ENCODE measurements at regions not wholly inside any gene's neighbourhood (a gene's known extent, or its start where the extent isn't known, plus 50 kb on each side); places are given as distances from the start of the nearest gene placed in this dataset.

DNA sequence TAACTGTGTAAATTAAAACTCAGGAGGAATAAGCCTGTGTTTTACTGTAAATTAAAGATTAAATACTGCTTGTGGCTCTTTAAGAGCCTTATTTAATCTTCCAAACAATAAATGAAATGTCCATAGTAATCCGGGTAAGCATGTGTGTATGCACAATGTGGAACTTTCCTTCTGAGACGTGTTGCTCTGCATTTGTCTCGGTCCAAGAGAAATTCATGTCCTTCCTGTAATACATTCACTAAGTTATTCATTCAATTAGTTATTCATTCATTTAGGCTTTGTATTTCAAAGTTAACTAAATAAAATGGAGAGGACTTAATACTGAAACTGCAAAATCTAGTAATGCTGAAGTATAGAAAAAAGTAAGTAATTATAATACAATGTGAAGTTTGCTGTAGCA is 2728.8 kb downstream of the PCDH7 start:
- H3K9me3 ChIP-seq (ENCODE audit: low read depth): no peaks in the 10 kb centered on the region
- DNase-seq (ENCODE audit: low read depth in 1 of 2, low spot score in 1 of 2): no peak
- H3K36me3 ChIP-seq: no peaks in the 10 kb centered on the region
- H3K4me1 ChIP-seq (ENCODE audit: low read depth): no peaks in the 10 kb centered on the region
- no peak overlapping the region for H3K4me3 ChIP-seq
- H3K27me3 ChIP-seq: no peaks in the 10 kb centered on the region
- H3K27ac ChIP-seq: no peak overlapping the region
- TF ChIP-seq, protein P1, sequence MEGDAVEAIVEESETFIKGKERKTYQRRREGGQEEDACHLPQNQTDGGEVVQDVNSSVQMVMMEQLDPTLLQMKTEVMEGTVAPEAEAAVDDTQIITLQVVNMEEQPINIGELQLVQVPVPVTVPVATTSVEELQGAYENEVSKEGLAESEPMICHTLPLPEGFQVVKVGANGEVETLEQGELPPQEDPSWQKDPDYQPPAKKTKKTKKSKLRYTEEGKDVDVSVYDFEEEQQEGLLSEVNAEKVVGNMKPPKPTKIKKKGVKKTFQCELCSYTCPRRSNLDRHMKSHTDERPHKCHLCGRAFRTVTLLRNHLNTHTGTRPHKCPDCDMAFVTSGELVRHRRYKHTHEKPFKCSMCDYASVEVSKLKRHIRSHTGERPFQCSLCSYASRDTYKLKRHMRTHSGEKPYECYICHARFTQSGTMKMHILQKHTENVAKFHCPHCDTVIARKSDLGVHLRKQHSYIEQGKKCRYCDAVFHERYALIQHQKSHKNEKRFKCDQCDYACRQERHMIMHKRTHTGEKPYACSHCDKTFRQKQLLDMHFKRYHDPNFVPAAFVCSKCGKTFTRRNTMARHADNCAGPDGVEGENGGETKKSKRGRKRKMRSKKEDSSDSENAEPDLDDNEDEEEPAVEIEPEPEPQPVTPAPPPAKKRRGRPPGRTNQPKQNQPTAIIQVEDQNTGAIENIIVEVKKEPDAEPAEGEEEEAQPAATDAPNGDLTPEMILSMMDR (IDR thresholded peaks at IDR 0.05; ENCODE audit: low read depth, low read length): no peak

DNA sequence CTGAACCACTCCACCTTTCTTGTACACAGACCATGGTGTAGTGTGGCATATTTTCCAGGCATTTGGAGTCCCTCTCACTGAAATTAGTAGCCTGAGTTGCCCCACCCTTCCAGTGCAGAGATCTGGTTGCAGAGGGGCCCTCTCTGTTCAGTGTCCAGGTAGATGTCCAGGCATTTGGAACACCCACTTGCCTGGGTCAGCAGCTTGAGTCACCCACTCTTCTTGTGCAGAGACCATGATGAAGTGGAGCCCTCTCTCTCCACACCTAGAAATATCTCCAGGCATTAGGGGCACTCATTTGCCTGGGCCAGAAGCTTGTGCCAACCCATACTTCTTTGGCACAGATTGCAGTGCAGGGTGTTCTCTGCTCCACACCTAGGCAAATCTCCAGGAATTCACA is 2733.3 kb downstream of the PCDH7 start:
- Histone ChIP-seq H3K4me1 (ENCODE audit: low read depth) (no peaks in the 10 kb centered on the region), H3K9me3 (ENCODE audit: low read depth) (no peaks in the 10 kb centered on the region), H3K27ac (no peak overlapping the region), H3K4me3 (no peak overlapping the region), H3K27me3 (no peaks in the 10 kb centered on the region), H3K36me3 (no peaks in the 10 kb centered on the region)
- TF ChIP-seq, protein P1 (IDR thresholded peaks at IDR 0.05; ENCODE audit: low read depth, low read length): no peak
- DNase-seq (ENCODE audit: low read depth in 1 of 2, low spot score in 1 of 2): no peak

DNA sequence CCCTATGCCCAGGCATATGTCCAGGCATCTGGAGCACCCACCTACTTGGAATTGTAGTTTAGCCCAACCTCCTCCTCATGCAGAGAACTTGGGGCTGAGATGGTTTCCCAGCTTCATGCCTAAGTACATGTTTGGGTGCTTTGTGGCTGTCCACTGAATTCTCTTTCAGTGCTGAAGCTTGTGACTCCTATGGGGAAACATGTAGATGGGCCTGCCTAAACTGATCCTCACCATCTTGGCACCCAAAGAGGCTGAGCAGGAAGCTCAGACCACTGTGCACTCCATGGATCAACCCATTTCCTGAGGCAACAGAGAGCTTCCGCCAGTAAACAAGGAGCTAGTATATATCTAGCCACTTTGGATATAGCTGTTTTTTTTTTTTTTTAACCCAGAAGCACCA is 2733.7 kb downstream of the PCDH7 start:
- no peak overlapping the region for H3K4me3 ChIP-seq
- no peak overlapping the region for H3K27ac ChIP-seq
- no peaks in the 10 kb centered on the region for H3K4me1 ChIP-seq (ENCODE audit: low read depth)
- H3K9me3 ChIP-seq (ENCODE audit: low read depth): no peaks in the 10 kb centered on the region
- no peaks in the 10 kb centered on the region for H3K27me3 ChIP-seq
- DNase-seq (ENCODE audit: low read depth in 1 of 2, low spot score in 1 of 2): no peak
- TF ChIP-seq, protein P1 (IDR thresholded peaks at IDR 0.05; ENCODE audit: low read depth, low read length): no peak
- H3K36me3 ChIP-seq: no peaks in the 10 kb centered on the region

DNA sequence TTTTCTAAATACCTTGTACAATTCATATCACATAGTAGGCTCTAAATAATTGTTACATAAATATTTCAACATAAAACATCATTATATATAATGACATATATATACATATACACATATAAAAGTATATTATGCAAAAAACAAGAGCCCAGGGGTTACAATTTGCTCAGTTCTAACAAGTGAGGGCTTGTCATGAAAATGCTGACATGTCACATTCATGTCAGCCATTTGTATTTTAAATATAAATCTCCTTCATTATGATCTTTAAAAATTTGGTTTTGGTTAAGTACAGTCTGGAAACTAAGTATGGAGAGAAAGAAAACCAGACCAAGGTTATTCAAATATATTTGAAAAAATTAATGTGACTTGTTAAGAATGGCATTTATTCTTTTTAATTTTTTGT is 2745.4 kb downstream of the PCDH7 start:
- Histone ChIP-seq H3K4me1 (ENCODE audit: low read depth) (no peaks in the 10 kb centered on the region), H3K9me3 (ENCODE audit: low read depth) (no peaks in the 10 kb centered on the region), H3K27me3 (no peaks in the 10 kb centered on the region), H3K36me3 (no peaks in the 10 kb centered on the region), H3K27ac (no peak overlapping the region), H3K4me3 (no peak overlapping the region)
- DNase-seq (ENCODE audit: low read depth in 1 of 2, low spot score in 1 of 2): no peak
- TF ChIP-seq, protein P1 (IDR thresholded peaks at IDR 0.05; ENCODE audit: low read depth, low read length): no peak

DNA sequence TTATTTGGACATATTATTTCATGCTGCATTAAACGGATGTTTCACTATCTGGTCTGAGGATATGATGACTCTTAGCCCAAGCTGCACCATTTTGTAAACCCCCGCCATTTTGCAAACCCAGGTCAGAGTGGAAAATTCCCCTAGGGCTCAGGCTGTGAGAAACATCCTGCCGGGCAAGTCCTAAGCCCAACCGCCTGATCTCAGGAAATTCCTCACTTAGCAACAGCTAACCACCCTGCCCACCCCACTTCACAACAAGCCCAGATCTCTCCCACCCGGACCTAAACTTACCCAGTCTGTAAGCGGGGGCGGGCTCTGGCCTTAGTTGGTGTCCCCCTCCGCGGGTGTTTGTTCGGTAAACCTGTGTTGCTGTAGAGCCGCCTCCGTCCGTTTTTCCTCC is 2747.1 kb downstream of the PCDH7 start:
- Histone ChIP-seq H3K36me3 (no peaks in the 10 kb centered on the region), H3K27me3 (no peaks in the 10 kb centered on the region), H3K4me1 (ENCODE audit: low read depth) (no peaks in the 10 kb centered on the region), H3K9me3 (ENCODE audit: low read depth) (no peaks in the 10 kb centered on the region), H3K27ac (no peak overlapping the region), H3K4me3 (no peak overlapping the region)
- DNase-seq (ENCODE audit: low read depth in 1 of 2, low spot score in 1 of 2): no peak
- TF ChIP-seq, protein P1 (IDR thresholded peaks at IDR 0.05; ENCODE audit: low read depth, low read length): no peak

DNA sequence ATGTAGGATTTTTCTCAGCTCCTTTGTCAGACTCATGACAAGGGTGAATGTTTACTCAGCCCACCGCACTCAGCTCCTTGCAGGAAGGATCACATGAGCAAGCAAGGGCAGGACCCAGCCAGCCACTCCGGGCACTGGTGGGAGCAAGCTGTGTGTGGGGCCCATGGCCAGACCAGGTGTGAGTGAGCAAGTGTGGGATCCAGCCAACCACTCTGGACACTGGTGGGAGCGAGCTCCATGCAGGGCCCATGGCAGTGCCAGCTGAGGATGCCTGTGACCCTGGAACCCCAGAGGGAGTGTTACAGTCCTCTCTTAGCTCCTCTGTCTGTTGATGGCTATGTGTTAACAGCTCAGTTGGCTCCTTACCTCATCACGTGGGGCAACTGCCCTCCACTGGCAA is 2750.6 kb downstream of the PCDH7 start:
- TF ChIP-seq, protein P1 (IDR thresholded peaks at IDR 0.05; ENCODE audit: low read depth, low read length): no peak
- Histone ChIP-seq H3K4me3 (no peak overlapping the region), H3K27me3 (no peaks in the 10 kb centered on the region), H3K4me1 (ENCODE audit: low read depth) (no peaks in the 10 kb centered on the region), H3K27ac (no peak overlapping the region), H3K9me3 (ENCODE audit: low read depth) (no peaks in the 10 kb centered on the region), H3K36me3 (no peaks in the 10 kb centered on the region)
- DNase-seq (ENCODE audit: low read depth in 1 of 2, low spot score in 1 of 2): no peak
